ENCODE measurements at regions not wholly inside any gene's neighbourhood (a gene's known extent, or its start where the extent isn't known, plus 50 kb on each side); places are given as distances from the start of the nearest gene placed in this dataset.

- H3K4me3 ChIP-seq (replicated peaks; ENCODE audit: low read depth, low read length) = no peak overlapping the region
- no peak for TF ChIP-seq CTCF (IDR thresholded peaks at IDR 0.05; ENCODE audit: low read length, missing control alignments)
- no peak for DNase-seq (ENCODE audit: low read depth)
Measured at GRCh38 chr3:137099364-137100219, 141.8 kb downstream of the IL20RB start.

DNA sequence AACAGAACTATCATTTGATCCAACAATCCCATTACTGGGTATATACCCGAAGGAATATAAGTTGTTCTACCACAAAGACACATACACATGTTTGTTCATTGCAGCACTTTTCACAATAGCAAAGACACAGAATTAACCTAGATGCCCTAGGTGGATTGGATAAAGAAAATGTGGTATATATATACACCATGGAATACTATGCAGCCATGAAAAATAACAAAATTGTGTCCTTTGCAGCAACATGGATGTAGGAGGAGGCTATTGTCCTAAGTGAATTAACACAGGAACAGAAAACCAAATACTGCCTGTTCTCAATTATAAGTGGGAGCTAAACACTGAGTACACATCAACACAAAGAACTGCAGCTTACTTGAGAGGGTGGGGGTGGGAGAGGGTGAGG, 142.5 kb downstream of the IL20RB start:
- DNase-seq (ENCODE audit: low read depth) = no peak
- no peak for TF ChIP-seq CTCF (IDR thresholded peaks at IDR 0.05; ENCODE audit: low read length, missing control alignments)
- H3K4me3 ChIP-seq (replicated peaks; ENCODE audit: low read depth, low read length) = no peak overlapping the region

- no peak for TF ChIP-seq CTCF (IDR thresholded peaks at IDR 0.05; ENCODE audit: low read length, missing control alignments)
- H3K4me3 ChIP-seq (replicated peaks; ENCODE audit: low read depth, low read length) = no peak overlapping the region
- no peak for DNase-seq (ENCODE audit: low read depth)
Measured at GRCh38 chr3:137103739-137104138, 146.0 kb downstream of the IL20RB start.

DNA sequence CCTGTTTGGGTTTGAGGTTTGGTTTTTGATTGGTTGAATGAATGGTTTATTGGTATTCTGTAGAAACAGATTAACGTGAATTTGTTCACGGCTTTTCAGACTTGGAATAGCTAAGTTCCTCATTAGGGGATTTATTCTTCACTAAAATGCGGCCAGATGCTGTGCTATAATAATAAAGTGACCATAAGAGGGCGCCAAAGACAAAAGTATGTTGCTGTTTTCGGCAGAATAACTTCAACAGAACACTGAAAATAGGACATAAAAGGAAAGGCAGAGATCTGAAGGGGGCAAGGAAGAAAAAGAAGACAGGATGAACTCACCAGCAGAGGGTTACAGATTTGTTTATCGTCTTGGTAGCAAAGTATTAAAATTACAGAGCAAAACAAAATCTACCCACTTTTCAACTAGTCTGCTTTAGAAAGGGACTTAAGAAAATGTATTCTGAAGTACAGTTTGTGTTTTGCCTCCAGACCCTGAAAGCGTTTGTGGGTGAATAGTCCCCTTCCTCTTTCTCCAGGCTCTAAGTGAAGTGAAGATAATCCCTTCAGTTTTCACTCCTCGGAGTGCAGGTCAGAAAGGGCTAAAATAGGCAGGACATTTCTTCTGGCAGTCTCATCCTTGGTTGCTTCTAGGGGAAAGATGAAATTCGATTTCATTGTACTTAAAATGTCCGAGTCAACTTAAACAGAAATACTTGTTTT, 147.6 kb downstream of the IL20RB start:
- H3K4me3 ChIP-seq (replicated peaks; ENCODE audit: low read depth, low read length) = no peak overlapping the region
- TF ChIP-seq CTCF (IDR thresholded peaks at IDR 0.05; ENCODE audit: low read length, missing control alignments) = peak; percentile 60
- peak; percentile 77 for DNase-seq (ENCODE audit: low read depth)

- H3K4me3 ChIP-seq (replicated peaks; ENCODE audit: low read depth, low read length) = no peak overlapping the region
- no peak for TF ChIP-seq CTCF (IDR thresholded peaks at IDR 0.05; ENCODE audit: low read length, missing control alignments)
- DNase-seq (ENCODE audit: low read depth) = no peak
Measured at GRCh38 chr3:137106612-137107240, 148.9 kb downstream of the IL20RB start.

GRCh38 chr3:137108699-137109440, 151.1 kb downstream of the IL20RB start:
- H3K4me3 ChIP-seq (replicated peaks; ENCODE audit: low read depth, low read length) = no peak overlapping the region
- DNase-seq (ENCODE audit: low read depth) = no peak
- no peak for TF ChIP-seq CTCF (IDR thresholded peaks at IDR 0.05; ENCODE audit: low read length, missing control alignments)
